ENCODE measurements at regions not wholly inside any gene's neighbourhood (a gene's known extent, or its start where the extent isn't known, plus 50 kb on each side); places are given as distances from the start of the nearest gene placed in this dataset.

- no peak for TF ChIP-seq CTCF (IDR thresholded peaks at IDR 0.05)
- TF ChIP-seq POLR2A (IDR thresholded peaks at IDR 0.05), result no peak
Measured at GRCh38 chr1:239786464-239786863, 305.2 kb upstream of the FMN2 start.

Data from esophagus squamous epithelium (tissue), 4 donors.